Amniotic stem cell (primary cell): ENCODE measurements at regions not wholly inside any gene's neighbourhood (a gene's known extent, or its start where the extent isn't known, plus 50 kb on each side); places are given as distances from the start of the nearest gene placed in this dataset.

ENCODE experiments used
- DNase-seq: peaks from one replicate; lab custom pipeline; 2025; lab: John Stamatoyannopoulos, UW

DNA sequence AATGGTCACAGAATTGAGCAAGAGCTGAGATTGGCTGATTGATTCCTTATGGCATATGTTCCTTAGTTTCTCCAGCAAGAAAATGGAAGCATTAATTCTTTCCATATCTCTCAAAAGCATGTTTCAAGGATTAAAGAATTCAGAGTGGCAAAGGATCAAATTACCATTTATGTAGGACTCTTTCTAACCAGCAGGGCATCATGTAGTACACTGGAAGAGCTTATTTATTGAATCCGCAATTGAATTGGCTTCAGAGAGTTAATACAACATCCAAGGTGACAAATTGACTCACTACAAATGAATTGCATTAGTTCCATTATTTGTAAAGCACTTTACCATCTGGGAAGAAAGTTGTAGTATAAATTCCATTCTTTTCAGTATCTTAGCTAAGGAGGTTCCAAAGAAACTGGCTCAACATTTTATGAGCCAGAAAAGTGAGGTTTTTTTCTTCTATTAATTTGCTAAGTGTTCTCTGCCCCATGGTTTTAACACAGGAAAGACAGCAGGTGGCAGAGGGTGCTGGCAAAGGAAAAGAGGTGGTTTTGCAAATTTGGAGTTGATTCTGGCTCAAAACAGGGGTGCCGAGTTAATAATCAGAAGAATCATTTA is 409.9 kb downstream of the MTX2 start:
- DNase-seq = no peak

DNA sequence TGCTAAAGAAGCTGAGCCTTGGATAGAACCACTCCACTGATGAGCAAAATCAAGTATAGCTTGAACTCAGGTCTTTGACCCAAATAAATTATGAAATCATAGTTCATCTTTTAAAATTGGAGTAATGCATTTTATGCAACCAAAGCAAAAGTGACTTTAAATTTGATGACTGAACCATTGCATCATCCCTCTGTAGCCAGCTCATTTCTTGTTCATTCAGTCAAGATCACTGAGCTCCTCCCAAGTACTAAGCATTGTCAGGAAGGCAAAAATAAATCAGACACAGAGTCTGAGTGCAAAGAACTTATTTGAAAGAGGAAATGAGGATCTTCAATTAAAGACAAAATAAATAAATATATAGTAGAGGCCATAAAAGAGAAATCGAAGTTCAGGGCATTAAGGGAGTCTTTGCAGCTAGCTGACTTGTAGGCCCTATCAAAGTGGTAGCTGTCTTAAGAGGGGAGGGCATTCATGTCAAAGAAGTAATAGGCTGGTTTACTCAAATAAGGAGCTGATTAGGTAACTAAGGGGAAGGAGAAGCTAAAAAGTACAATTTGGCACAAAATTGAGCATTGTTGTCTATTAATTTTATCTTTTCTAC is 411.8 kb downstream of the MTX2 start:
- no peak for DNase-seq

DNA sequence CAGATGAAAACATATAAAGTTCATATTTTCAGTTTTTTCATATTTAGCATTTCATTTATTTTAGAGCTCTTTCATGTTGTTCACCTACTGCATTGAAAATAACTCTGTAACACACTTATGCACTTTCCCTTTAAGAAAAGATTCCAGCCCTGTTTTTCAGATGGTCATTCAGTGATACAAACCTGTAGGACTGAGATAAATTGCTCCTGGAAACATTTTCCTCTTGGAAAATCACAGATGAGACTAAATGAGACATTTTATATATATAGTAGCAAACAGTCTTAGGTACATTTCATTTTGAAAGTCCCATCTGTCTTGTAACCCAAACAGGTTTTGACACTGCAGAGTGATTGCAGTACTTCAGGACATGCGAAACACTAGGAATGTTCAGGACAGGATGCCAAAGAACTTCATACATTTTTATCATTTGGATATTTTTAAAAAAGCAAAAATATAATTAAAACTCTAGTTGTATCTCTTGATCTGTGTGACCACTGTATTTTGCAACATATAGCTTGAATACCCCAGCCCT is 412.4 kb downstream of the MTX2 start:
- DNase-seq = no peak

DNA sequence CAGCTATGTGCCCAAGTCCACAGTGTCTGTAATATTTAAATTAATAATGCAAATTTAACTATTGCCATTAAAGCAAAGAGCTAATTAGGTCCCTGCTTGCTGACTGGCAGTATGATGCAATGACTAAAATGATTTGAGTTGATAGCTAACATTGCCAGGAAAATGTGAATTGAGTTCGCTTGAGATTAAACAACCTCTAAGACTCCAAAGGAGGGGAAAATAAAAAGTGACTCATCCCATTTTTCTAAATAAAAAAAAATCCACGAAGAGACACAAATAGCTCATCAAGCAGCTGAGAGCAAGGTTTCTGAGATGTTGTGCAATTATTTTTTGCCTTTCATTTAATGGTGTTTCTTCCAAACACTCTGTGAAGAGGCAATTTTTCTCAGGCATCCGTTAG is 413.0 kb downstream of the MTX2 start:
- DNase-seq = no peak

DNA sequence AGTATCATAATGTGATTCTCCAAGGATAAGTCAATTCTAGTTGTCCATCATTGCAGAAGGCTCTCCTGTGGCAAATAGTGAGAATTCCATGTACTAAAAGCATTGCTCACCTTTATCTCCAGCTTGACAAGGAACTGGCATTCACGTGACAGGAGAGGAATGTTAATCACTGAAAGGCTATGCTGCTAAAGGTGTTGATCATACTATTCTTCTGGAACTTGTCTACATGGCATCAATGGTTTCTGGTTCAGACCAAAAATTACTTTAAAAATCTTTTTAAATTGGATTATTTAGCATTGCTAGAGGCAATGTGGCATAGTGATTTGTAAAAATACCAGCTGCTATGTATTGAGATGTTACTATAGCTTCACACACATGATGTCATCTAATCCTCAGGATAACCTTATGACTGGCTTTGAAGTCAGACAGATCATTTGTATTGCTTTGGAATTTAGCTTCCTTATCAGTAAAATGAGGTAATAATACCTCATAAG is 414.4 kb downstream of the MTX2 start:
- no peak for DNase-seq

DNA sequence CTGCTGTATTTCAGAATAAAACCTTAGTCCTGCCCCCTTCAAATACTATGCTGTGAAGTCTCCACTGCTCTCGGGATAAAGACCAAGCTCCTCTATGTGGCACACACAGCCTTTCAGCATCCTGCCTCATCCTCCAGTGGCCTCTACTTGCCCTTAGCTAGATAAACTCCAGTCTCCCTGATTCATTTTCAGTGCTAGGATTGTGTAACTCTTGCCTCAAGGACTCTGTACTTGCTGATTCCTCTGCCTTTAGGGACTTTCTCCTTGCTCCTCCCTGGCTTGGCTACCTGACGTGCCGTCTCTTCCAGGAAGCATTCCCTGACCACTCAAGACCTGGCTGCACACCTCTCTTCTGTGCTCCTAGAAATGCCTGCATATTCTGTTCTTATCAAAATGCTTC is 416.7 kb downstream of the MTX2 start:
- DNase-seq = no peak

DNA sequence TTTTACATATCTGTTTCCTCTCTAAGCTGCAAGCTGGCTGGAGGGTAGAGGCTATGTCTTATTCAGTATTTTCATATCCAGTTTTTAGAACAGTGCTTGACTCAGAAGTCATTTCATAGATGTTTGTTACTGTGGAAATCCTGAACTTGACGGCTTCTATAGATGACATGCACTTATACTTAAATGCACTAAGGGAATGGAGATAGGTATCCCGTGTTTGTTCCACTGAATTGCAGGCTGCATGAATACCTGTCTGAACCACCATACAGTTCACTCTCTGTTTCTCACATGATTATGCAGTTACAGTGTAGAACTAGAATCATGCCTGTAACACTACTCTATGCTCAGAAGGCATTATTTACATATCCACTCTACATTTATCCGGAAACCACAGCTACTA is 417.1 kb downstream of the MTX2 start:
- no peak for DNase-seq

DNA sequence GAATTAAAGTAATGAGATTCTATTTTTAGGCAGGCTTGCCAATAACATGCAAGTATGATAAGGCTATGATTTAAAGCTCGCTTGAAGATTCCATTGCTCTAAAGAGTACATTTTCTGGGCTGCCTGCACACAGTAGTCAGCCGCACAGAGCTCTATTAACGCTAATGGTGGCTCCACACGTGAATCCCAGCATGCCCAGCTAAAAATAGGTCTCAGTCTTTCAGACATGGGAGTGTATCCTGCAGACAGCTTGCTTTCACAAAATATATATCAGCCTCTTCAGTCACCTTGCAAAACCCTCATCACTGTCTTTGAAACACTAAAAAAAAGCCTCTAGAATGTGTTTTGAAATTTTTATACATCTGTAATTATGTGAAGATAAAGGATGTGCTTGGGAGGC is 418.1 kb downstream of the MTX2 start:
- no peak for DNase-seq

DNA sequence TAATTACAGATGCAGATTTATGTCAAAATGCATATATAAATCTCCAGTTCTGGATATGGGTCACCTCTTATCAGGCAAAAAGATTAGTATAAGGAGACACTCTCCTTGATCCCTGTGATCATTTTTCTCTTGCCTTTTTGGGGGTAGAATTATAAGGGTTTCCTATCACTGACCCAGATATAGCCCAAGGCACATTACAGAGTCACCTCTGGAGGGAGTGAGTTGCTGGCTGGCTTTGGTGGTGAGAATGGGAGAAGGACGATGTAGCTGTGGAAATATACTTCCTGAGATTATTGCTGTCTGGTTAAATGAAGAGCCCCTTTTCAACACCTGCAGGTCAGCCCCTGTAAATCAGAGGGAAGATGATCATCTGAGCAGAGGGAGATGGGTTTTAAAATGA is 418.7 kb downstream of the MTX2 start:
- DNase-seq = no peak

DNA sequence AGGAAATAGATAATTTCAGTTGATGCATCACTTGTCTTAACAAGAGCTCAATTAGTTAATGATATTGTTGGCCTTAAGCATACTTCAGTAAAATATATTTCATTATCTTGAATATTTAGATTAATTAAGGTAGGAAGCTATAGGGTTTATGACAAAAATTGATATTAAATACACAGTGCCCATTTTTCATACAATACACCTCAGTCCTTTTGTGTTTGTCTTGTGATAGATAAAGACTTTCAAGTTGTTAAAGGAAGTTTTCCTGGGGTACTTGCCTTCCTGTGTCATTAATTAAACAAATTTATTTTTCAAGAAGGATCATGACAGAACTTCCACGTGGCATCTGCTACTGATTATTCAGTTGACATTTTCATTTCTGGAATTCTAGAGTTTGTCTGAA is 420.5 kb downstream of the MTX2 start:
- no peak for DNase-seq

DNA sequence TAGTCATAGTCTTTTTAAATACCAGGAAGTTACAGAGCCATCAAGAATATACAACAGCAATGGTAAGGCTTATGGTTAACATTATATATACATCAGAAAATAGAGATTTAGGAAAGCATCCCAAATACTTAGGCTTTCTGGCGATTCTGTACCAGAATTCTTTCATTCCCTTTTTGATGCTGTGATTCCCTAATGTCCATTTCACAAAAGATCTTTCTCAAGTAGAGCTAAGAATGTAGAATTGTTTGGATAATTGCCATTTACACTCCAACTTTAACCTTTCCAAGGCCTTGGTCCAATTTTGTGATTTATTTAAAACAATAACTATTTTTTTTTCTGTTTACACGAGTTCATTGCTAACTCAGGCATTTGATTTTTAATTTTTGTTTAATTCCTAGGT is 422.2 kb downstream of the MTX2 start:
- no peak for DNase-seq

DNA sequence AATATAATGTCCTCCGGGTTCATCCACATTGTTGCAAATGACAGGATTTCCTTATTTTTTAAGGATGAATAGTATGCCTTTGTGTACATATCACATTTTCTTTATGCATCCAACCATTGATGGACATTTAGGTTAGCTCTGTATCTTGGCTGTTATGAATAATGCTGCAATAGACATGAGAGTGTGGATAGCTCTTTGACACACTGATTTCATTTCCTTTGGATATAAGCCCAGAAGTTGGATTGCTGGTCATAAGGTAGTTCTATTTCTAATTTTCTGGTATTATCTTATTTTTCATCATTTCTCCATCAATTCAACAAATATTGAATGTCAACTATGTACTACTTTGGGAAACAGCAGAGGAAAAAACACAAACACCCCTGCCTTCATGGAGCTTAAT is 423.3 kb downstream of the MTX2 start:
- DNase-seq = no peak

DNA sequence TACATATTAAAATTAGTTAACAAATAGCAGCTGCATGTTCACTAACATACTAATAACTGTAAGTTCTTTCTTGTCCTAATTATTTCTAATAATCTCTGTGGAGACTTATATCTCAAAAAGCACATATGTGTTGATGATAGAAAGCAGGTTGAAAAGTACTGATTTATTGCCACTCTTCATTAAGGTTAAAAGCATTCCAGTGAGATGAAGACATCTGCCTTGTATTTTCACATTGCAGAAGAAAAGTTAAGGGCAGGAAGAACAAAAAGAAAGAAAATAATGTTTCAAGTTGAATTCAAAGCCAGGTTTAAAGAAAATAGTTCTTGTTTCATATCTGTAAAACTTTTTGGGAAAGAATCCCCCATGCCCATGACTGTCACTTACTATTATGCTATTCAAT is 429.9 kb downstream of the MTX2 start:
- no peak for DNase-seq

DNA sequence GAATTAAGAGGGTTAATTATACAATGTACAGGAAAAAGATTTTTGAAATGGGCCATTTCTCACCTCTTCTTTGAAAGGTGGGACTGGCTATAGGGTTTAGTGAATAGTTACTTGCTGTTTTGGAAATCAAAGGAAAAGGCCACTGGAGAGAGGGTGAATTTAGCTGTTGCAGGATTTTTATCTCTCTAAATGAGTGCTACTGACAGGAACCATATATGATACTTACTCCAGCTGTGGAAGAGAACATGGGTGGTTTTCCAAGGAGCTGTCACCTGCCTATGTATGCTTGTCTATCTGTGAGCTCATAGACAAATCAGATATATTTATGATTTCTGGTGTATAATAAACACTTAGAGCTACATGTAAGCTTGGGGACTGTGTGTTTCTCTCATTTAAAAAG is 430.4 kb downstream of the MTX2 start:
- no peak for DNase-seq

DNA sequence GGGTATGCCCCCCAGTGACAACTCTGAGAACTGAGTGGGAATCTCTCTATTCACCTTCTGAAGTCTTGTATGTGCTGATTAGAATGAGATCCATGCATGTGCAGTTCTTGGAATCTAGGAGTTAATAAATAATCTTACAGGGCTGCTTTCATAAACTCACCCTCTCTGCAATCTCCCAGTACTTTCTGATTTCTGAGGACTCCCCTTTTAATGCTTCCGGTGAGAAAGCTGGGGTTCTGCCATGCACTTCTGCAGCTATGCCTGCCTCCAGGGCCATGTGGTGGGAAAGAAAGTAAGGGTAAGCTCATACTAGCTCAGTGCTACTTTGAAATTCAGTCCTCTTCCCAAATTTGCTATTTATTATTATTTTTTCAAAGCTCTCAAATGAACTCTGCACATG is 432.9 kb downstream of the MTX2 start:
- DNase-seq = no peak

DNA sequence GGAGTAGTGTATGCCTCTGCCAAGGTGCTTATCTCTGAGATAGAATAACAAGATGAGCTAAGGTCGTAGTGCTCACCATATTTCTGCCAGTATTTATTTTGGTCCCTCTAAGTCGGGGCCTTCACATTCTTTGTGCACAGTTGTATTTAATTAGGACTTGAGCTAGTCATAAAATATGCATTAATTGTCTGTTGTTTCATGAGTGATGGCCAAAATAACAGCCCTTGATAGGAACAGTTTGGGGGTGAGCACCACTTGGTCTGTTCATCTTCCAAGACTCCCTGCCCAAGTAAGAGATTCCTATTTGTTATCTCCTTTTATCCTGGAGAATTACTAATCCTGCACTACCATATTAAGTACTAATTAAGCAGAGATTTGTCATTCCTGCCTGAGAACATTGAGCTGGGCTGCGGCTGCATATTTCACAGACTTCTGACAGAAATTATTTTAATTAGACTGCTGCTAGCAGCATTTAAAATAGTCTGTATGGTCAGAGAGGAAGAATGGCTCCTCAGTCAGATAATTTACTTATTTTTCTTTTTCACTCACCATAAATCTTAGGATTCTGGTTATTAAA is 435.1 kb downstream of the MTX2 start:
- DNase-seq = no peak

DNA sequence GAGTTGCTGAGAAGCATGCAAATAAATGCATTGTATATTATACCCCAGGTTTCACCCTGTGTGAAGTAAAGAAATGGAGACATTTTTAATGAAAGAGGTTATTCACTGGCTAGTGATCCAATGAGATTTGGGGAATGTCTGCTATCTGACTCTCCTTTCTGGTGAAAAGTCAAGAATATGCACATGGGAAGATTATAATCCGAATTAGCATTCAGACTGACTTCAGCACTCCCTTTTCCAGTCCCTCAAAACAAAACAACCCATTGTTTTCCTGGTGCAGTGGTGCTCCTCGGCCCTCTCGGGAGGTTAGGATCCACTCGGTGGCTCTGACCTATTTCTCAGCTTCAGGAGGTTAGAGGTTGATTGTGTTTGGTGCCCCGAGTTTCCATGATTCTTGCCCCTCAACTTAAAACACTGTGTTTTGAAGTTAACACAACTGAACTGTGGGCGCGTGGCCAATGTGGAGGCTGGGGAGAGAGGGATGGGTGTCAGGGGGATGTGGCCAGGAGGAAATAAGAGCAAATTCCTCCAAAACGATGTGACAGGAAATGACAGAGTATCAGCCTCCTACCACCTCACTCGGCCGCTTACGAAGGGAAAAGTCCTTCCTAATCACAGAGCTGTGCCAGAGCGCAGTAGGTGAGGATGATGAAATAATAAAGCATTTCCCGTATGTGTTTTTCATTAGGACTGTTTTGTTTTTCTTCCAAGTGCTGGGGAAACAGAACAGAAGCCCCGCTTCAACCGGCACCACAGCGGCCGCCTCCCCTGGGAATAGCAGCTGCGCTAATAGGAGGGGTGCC is 440.1 kb downstream of the MTX2 start:
- no peak for DNase-seq

DNA sequence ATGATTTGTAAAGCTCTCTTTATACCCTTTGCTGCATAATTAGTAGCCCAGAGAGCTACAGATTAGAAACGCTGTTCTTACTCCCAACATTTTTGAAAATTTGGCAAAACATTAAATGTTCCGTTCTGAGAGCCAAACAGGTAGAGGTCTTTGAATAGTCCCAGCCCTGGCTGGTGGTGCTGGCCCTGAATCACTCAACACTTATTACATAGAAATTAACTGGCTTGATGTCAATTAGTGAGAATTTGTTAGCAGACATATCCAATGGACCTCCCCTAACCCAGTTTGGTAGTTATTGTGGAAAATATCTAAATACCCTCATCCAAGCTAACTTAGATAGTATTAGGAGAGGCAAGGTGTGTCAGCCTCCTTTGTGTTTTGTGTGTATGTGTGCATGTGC is 440.7 kb downstream of the MTX2 start:
- no peak for DNase-seq

DNA sequence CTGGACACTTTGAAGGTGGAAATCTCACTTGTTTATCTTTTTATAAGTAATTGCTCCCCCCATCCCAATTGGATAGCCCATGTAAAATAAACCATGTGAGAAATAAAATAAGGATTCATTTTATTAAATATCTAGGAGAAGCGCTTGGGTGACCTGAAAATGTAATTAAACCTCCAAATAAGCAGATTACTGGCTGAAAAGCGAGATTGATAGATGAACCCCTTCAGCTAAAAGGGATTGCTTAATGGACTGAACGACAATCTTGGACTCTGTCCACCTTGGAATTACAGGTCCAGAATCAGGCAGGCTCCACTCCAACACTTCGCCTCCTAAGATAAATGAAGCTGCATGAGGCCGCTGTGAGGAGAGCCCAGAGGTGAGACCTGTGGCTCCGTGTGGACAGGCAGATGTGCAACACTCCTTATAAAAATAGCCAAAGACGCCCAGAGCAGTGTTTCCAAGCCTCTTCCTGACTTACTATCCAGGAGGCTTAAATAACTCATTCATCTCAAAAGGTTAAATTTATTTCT is 441.5 kb downstream of the MTX2 start:
- DNase-seq = no peak

DNA sequence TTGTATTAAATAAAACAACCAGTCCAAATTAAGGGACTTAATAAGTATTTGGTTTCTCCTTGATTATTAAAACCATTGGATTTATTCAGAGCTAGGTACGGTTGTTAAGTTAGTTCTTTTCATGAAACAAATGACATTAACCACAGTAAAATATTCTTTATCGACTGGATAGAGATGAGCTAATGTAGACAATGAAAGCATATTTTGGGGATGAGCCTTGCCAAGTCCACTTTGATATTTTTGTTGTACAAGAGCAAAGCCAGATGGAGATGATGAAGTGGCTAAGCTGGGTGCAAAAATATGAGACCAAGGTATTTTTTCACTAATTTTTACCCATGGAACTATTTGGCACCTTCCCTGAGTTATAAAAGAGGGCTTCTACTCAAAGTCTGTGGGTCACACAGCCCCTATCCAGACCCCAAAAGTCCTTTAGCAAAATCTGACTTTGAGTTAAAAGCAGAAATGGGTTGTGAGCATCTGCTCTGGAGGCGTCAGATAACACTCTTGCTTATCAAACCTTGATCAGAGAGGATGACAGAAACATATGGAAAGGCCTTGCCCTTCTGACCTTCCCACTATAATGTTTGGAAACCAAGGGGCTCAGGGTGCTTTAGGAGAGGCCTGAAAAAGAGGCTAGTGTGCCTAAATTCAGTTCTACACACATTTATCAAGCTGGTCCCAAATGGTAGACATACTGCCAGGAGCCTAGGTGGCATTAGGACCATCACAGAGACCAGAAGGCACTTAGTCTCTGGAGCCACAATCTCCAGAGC is 456.8 kb downstream of the MTX2 start:
- DNase-seq = no peak

DNA sequence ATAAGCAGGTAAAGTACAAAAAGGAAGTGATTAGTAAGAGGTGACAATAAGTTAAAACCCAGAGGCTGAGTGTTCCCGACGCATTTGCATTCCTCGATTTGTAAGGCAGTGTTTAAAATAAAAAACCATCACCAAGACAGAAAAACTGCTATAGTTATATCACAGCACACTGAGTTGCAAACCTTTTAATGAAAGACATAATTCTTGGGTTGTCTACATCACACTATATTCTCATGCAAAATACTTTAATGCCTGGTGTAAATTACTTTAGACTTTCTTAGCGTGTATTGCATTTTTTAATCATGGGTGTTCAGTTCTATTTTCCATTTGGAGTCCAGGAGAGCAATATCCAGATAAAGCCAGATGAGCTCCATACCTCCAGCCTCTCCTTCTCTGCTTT is 458.5 kb downstream of the MTX2 start:
- no peak for DNase-seq
